Left lung (tissue), 4 donors: ENCODE measurements at regions not wholly inside any gene's neighbourhood (a gene's known extent, or its start where the extent isn't known, plus 50 kb on each side); places are given as distances from the start of the nearest gene placed in this dataset.

Experiments used
- ATAC-seq: fragments of 200-7000 bp; cut with Tn5 transposase; one replicate; pipeline ENCODE4 v1.9.1; 2020; ENCODE audit warnings: moderate library complexity
- DNase-seq, 4 donors: peaks; one replicate each; pipeline ENCODE4 v3.0.0-alpha.2; 2013 to 2020
- H3K27ac ChIP-seq, 2 donors: fragments of 200-600 bp; sonication (generic) in 1 of 2; one replicate each; pipeline versions ENCODE4 v1.5.0 to v1.8.0; 2020 to 2021
- H3K27me3 ChIP-seq, 2 donors: fragments of 200-600 bp; sonication (generic) in 1 of 2; one replicate each; pipeline versions ENCODE4 v1.5.0 to v1.8.0; 2020 to 2021
- H3K36me3 ChIP-seq, 2 donors: fragments of 200-600 bp; sonication (generic) in 1 of 2; one replicate each; pipeline versions ENCODE4 v1.5.0 to v1.8.0; 2020 to 2021
- H3K4me1 ChIP-seq, 2 donors: fragments of 200-600 bp; one replicate each; pipeline ENCODE4 v1.8.0; 2021
- H3K4me3 ChIP-seq, 2 donors: fragments of 200-600 bp; sonication (generic) in 1 of 2; one replicate each; pipeline versions ENCODE4 v1.5.0 to v1.8.0; 2020 to 2021; ENCODE audit warnings: mild to moderate bottlenecking in 1 of 2
- H3K9me3 ChIP-seq, 2 donors: fragments of 200-600 bp; sonication (generic) in 1 of 2; one replicate each; pipeline versions ENCODE4 v1.5.0 to v1.8.0; 2020 to 2021
- intact Hi-C, 2 donors: fragments of 100-400 bp; cut with DNase I; formaldehyde crosslinking; loops; one replicate each; pipeline versions ENCODE4 v1.11.2 to v1.14.2; 2022
- TF ChIP-seq, protein P1 (sequence below), 2 donors: fragments of 200-600 bp; sonication (generic) in 1 of 2; IDR thresholded peaks; one replicate each; pipeline versions ENCODE4 v1.5.0 to v1.8.0; 2021; ENCODE audit warnings: antibody characterized with exemption in 2 of 2
- donor health status: DM: no; HTN: yes; CAD: no.
- donor health status: DM: no; HTN: no; CAD: no.

DNA sequence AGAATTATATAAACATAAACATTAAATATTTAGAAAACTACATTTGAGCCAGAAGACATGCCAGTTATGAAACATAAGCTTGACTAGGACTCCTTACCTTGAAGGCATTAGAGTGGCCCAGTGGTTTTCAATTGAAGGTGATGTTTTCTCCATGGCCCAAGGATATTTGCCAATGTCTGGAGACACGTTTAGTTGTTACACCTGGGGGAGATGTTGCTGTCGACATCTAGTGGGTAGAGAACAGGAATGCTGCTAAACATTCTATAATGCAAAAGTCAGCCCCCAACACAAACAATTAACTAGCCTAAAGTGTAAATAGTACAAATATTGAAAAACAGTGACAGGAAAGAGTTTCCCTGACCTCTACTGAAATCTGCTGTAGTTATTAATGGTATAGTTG, 200.9 kb upstream of the HS3ST5 start:
- TF ChIP-seq, protein P1, sequence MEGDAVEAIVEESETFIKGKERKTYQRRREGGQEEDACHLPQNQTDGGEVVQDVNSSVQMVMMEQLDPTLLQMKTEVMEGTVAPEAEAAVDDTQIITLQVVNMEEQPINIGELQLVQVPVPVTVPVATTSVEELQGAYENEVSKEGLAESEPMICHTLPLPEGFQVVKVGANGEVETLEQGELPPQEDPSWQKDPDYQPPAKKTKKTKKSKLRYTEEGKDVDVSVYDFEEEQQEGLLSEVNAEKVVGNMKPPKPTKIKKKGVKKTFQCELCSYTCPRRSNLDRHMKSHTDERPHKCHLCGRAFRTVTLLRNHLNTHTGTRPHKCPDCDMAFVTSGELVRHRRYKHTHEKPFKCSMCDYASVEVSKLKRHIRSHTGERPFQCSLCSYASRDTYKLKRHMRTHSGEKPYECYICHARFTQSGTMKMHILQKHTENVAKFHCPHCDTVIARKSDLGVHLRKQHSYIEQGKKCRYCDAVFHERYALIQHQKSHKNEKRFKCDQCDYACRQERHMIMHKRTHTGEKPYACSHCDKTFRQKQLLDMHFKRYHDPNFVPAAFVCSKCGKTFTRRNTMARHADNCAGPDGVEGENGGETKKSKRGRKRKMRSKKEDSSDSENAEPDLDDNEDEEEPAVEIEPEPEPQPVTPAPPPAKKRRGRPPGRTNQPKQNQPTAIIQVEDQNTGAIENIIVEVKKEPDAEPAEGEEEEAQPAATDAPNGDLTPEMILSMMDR (IDR thresholded peaks at IDR 0.05), result no peak
- H3K9me3 ChIP-seq, result peaks cover 0 to 7% of the 10 kb centered on the region in 2 donors
- H3K4me3 ChIP-seq, result no peak overlapping the region
- no peak overlapping the region for H3K27ac ChIP-seq
- no peak for ATAC-seq
- H3K27me3 ChIP-seq, result no peaks in the 10 kb centered on the region
- no peak for DNase-seq
- no peaks in the 10 kb centered on the region for H3K4me1 ChIP-seq
- intact Hi-C loops, result no loop called here
- no peaks in the 10 kb centered on the region for H3K36me3 ChIP-seq

DNA sequence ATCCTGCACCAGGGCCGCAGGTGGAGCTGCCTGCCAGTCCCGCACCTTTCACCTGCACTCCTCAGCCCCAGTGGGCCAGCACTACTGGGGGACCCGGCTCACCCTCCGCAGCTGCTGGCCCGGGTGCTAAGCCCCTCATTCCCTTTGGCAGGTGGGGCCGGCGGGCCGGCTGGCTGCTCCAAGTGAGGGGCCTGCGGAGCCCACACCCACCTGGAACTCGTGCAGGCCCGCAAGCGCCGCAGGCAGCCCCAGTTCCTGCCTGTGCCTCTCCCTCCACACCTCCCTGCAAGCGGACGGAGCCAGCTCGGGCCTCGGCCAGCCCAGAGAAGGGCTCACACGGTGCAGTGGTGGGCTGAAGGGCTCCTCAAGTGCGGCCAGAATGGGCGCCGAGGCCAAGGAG, 199.0 kb upstream of the HS3ST5 start:
- Histone ChIP-seq H3K4me1 (no peaks in the 10 kb centered on the region), H3K27ac (no peak overlapping the region), H3K36me3 (no peaks in the 10 kb centered on the region), H3K27me3 (no peaks in the 10 kb centered on the region), H3K4me3 (no peak overlapping the region), H3K9me3 (peaks cover 0 to 11% of the 10 kb centered on the region in 2 donors)
- intact Hi-C loops, result no loop called here
- peak in 1 of 4 donors; percentile 76 for DNase-seq
- TF ChIP-seq, protein P1 (IDR thresholded peaks at IDR 0.05), result no peak
- no peak for ATAC-seq

DNA sequence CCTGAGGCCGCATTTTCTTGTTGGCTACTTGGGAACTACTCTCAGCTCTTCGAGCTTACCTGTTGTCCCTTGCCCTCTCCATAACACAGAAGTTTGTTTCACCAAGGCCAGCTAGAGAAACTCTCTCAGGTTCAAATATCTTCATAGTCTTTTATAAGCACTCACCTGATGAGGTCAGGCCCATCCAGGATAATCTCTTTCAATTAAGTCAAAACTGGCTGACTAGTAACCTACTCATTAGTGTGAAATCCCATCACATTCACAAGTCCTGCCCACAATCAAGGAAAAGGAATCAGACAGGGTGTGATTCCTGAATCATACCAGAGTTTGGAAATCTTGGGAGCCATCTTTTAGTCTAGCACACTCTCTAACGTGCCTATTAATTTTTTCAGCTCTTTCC, 195.2 kb upstream of the HS3ST5 start:
- TF ChIP-seq, protein P1 (IDR thresholded peaks at IDR 0.05), result no peak
- Histone ChIP-seq H3K27me3 (no peaks in the 10 kb centered on the region), H3K9me3 (peaks cover 0 to 11% of the 10 kb centered on the region in 2 donors), H3K36me3 (no peaks in the 10 kb centered on the region), H3K4me1 (no peaks in the 10 kb centered on the region), H3K4me3 (no peak overlapping the region), H3K27ac (no peak overlapping the region)
- no peak for ATAC-seq
- DNase-seq, result no peak
- intact Hi-C loops, result no loop called here

DNA sequence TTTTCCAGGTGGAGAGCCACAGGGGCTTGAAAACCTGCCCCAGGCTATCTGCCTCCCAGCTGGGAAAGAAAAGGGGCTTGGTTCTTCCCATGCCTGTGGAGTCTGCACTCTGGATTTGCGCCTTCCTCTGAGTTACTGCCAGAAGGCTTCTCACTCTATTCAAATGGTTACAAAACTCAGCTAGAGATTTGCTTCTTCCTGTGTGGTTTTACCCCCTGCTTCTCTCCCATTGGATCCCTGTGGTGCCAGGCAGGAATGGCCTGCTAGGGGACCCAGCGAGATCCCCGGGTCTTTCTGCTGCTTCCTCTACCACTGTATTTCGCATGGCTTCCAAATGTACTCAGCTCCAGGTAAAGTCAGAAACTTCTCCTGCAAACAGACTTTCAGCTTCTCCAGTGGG, 192.0 kb upstream of the HS3ST5 start:
- no peak for DNase-seq
- no peak for ATAC-seq
- Histone ChIP-seq H3K9me3 (peaks cover 0 to 13% of the 10 kb centered on the region in 2 donors), H3K27me3 (no peaks in the 10 kb centered on the region), H3K36me3 (no peaks in the 10 kb centered on the region), H3K4me3 (no peak overlapping the region), H3K27ac (no peak overlapping the region), H3K4me1 (no peaks in the 10 kb centered on the region)
- intact Hi-C loops, result no loop called here
- TF ChIP-seq, protein P1 (IDR thresholded peaks at IDR 0.05), result no peak

DNA sequence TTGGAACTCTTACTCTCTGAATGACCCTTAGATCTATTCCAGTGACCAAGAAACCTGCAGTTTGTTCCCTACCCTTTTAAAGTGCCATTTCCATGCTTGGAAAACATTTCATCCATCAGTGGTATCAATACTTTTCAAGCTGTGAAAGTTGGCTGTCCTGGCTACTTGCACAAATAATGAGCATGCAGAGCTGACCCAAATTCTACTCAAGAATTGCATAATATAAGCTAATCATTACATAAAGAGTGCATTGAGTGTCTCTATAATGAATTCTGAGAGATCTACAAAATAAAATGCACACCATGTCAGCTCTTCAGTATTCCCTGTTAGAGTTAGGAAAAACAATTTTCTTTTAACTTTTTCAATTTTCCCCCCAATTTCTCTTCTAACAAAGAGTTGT, 181.3 kb upstream of the HS3ST5 start:
- ATAC-seq, result peak; percentile 16
- no peaks in the 10 kb centered on the region for H3K27me3 ChIP-seq
- no peaks in the 10 kb centered on the region for H3K36me3 ChIP-seq
- H3K4me1 ChIP-seq, result no peaks in the 10 kb centered on the region
- TF ChIP-seq, protein P1 (IDR thresholded peaks at IDR 0.05), result no peak
- H3K27ac ChIP-seq, result no peak overlapping the region
- no peaks in the 10 kb centered on the region for H3K9me3 ChIP-seq
- H3K4me3 ChIP-seq, result no peak overlapping the region
- intact Hi-C loops, result no loop called here
- peak in 2 of 4 donors; percentile 13 to 32 for DNase-seq
